Neural progenitor cell (in vitro differentiated cells): ENCODE measurements at regions not wholly inside any gene's neighbourhood (a gene's known extent, or its start where the extent isn't known, plus 50 kb on each side); places are given as distances from the start of the nearest gene placed in this dataset.
"Not testable (repeated sequence)": the region's sequence is repeated elsewhere in the genome, so short reads cannot be mapped to it uniquely, and the experiment has no call there.

Experiments
- DNase-seq: peaks from one replicate; pipeline ENCODE4 v3.0.0-alpha.2; 2016; ENCODE audit warnings: low spot score
- H2AFZ ChIP-seq: fragments of 200-600 bp; sonication (generic); replicated peaks from 2 replicates; pipeline ENCODE4 v1.6.1; 2016; ENCODE audit warnings: antibody characterized with exemption
- H3F3A ChIP-seq: fragments of 200-600 bp; sonication (generic); 2 replicates; pipeline ENCODE4 v1.6.1; 2016; ENCODE audit warnings: antibody characterized with exemption, low read depth
- H3K27ac ChIP-seq: fragments of 200-600 bp; sonication (generic); 2 replicates; pipeline ENCODE4 v1.5.1; 2016; ENCODE audit warnings: mild to moderate bottlenecking
- H3K27me3 ChIP-seq: fragments of 200-600 bp; sonication (generic); 2 replicates; pipeline ENCODE4 v1.6.1; 2016; ENCODE audit warnings: mild to moderate bottlenecking, moderate library complexity
- H3K36me3 ChIP-seq: fragments of 200-600 bp; sonication (generic); 2 replicates; pipeline ENCODE4 v1.5.1; 2016
- H3K4me1 ChIP-seq: fragments of 200-600 bp; sonication (generic); 2 replicates; pipeline ENCODE4 v1.6.1; 2016; ENCODE audit warnings: mixed run types
- H3K4me2 ChIP-seq: fragments of 200-600 bp; sonication (generic); 2 replicates; pipeline ENCODE4 v1.6.1; 2016
- H3K4me3 ChIP-seq: fragments of 200-600 bp; sonication (generic); 2 replicates; pipeline ENCODE4 v1.5.1; 2016
- H3K79me2 ChIP-seq: fragments of 200-600 bp; sonication (generic); 2 replicates; pipeline ENCODE4 v1.6.1; 2016; ENCODE audit warnings: low read depth
- H3K9ac ChIP-seq: fragments of 200-600 bp; sonication (generic); 2 replicates; pipeline ENCODE4 v1.6.1; 2016
- H3K9me3 ChIP-seq: fragments of 200-600 bp; sonication (generic); 2 replicates; pipeline ENCODE4 v1.5.1; 2016; ENCODE audit warnings: low read depth
- H4K20me1 ChIP-seq: fragments of 200-600 bp; sonication (generic); 2 replicates; pipeline ENCODE4 v1.6.1; 2016; ENCODE audit warnings: low read depth
- H3K27ac Mint-ChIP-seq: 3 replicates; pipeline ENCODE4 v1.8.0; 2021; ENCODE audit warnings: mixed read lengths
- H3K27me3 Mint-ChIP-seq: 2 replicates; pipeline ENCODE4 v1.8.0; 2022; ENCODE audit warnings: low read depth, mild to moderate bottlenecking, inconsistent platforms, moderate library complexity, mixed read lengths; ENCODE audit not compliant: insufficient read depth
- H3K36me3 Mint-ChIP-seq: 3 replicates; pipeline ENCODE4 v1.8.0; 2021; ENCODE audit warnings: mixed read lengths
- H3K4me1 Mint-ChIP-seq: 3 replicates; pipeline ENCODE4 v1.8.0; 2021; ENCODE audit warnings: mixed read lengths
- H3K4me3 Mint-ChIP-seq: 3 replicates; pipeline ENCODE4 v1.8.0; 2021; ENCODE audit warnings: mild to moderate bottlenecking, moderate library complexity, mixed read lengths
- H3K9me3 Mint-ChIP-seq: 3 replicates; pipeline ENCODE4 v1.8.0; 2020; ENCODE audit warnings: mixed read lengths
- EZH2 ChIP-seq: fragments of 200-600 bp; sonication (generic); IDR thresholded peaks from 2 replicates; pipeline ENCODE4 v1.6.1; 2017; ENCODE audit warnings: antibody characterized with exemption, mild to moderate bottlenecking, moderate library complexity
- EZH2phosphoT487 ChIP-seq: fragments of 200-600 bp; sonication (generic); IDR thresholded peaks from 2 replicates; pipeline ENCODE4 v1.6.1; 2017; ENCODE audit warnings: antibody characterized with exemption
- TF ChIP-seq, protein P1 (sequence below): fragments of 200-600 bp; sonication (generic); IDR thresholded peaks from 2 replicates; pipeline ENCODE4 v1.5.1; 2017; ENCODE audit warnings: antibody characterized with exemption, mild to moderate bottlenecking

DNA sequence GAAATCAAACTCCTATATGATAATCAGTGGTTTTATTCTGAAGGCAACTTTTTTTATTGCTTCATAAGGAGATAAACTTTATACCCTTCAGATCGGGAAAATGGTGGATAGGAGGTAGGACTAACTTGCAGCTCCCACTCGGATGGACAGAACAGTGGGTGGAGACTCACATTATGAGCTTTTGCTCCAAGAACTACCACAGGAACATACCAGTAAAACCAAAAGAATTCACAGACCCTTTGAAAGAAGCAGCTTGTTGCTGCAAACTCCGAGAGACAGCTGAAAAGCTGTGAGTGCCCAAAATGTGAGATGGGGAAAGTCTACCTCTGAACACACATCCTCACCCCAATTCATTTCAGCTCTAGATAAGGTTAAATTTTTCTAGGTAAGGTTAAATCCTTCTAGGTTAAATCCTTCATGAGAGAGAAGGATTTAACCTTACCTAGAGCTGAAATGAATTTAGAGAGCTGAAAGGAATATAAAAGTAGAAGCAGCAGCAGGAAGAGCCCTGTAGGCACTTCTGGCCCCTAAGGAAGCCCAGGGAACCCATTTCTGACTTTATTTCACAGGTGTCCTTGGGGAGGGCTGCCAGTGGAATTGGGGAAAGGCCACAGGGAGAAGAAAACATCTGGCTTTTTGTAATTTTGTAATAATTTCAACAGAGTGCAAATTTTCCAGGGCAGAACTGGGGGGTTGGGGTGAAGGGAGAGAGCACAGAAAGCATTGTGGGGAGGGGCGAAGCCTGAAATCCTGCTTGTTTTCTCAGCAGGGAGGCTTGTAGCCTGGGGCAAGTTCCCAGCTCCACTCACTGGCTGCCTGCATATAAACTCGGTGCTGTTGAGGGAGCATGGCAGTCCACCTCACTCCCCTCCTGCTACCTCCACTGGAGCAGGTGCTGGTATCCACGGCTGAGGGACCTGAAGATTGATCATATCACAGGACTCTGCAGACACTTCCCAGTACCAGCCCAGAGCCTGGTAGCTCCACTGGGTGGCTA, 65.9 kb upstream of the HCRTR2 start:
- Mint-ChIP-seq H3K27me3 (no peaks in the 10 kb centered on the region), H3K9me3 (peaks cover 6% of the 10 kb centered on the region), H3K4me1 (peaks cover 5% of the 10 kb centered on the region), H3K27ac (no peak overlapping the region), H3K4me3 (no peak overlapping the region), H3K36me3 (no peaks in the 10 kb centered on the region)
- no peak for TF ChIP-seq EZH2phosphoT487
- TF ChIP-seq, protein P1, sequence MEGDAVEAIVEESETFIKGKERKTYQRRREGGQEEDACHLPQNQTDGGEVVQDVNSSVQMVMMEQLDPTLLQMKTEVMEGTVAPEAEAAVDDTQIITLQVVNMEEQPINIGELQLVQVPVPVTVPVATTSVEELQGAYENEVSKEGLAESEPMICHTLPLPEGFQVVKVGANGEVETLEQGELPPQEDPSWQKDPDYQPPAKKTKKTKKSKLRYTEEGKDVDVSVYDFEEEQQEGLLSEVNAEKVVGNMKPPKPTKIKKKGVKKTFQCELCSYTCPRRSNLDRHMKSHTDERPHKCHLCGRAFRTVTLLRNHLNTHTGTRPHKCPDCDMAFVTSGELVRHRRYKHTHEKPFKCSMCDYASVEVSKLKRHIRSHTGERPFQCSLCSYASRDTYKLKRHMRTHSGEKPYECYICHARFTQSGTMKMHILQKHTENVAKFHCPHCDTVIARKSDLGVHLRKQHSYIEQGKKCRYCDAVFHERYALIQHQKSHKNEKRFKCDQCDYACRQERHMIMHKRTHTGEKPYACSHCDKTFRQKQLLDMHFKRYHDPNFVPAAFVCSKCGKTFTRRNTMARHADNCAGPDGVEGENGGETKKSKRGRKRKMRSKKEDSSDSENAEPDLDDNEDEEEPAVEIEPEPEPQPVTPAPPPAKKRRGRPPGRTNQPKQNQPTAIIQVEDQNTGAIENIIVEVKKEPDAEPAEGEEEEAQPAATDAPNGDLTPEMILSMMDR, result no peak
- no peak for TF ChIP-seq EZH2
- Histone ChIP-seq H2AFZ (peak overlapping the region; percentile 79), H4K20me1 (no peaks in the 10 kb centered on the region), H3K27ac (no peak overlapping the region), H3K4me3 (no peak overlapping the region), H3K9ac (no peak overlapping the region), H3K4me1 (no peaks in the 10 kb centered on the region), H3K27me3 (no peaks in the 10 kb centered on the region), H3K9me3 (no peaks in the 10 kb centered on the region), H3K79me2 (no peaks in the 10 kb centered on the region), H3K36me3 (no peaks in the 10 kb centered on the region), H3F3A (no peaks in the 10 kb centered on the region), H3K4me2 (no peak overlapping the region)
- DNase-seq, result peak; percentile 4

DNA sequence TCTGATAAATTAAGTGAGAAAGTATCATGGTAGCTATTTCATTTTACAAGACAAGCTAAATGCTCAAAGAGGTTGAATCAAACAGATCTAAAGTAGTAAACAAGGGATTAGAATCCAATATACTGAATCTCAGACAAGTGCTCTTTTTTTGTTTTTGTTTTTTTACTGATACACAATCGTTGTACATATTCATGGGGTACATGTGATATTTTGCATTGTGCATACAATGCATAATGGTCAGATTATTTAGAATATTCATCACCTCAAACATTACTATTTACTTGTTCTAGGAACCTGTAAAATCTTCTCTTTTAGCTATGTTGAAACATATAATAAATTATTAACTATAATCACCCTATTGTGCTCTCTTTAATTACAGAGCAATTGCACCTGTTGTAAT, 57.0 kb upstream of the HCRTR2 start:
- H3K4me3 ChIP-seq, result no peak overlapping the region
- H3K9me3 Mint-ChIP-seq, result peaks cover 3% of the 10 kb centered on the region
- TF ChIP-seq EZH2phosphoT487, result no peak
- TF ChIP-seq, protein P1, result no peak
- no peak for TF ChIP-seq EZH2
- H3K4me2 ChIP-seq, result no peak overlapping the region
- no peaks in the 10 kb centered on the region for H3K9me3 ChIP-seq
- H3K27me3 ChIP-seq, result no peaks in the 10 kb centered on the region
- no peak overlapping the region for H3K27ac Mint-ChIP-seq
- no peaks in the 10 kb centered on the region for H4K20me1 ChIP-seq
- no peaks in the 10 kb centered on the region for H3K79me2 ChIP-seq
- no peaks in the 10 kb centered on the region for H3K4me1 ChIP-seq
- H3K27ac ChIP-seq, result no peak overlapping the region
- no peaks in the 10 kb centered on the region for H3K27me3 Mint-ChIP-seq
- no peak for DNase-seq
- H2AFZ ChIP-seq, result no peak overlapping the region
- no peak overlapping the region for H3K4me3 Mint-ChIP-seq
- no peaks in the 10 kb centered on the region for H3K4me1 Mint-ChIP-seq
- H3K9ac ChIP-seq, result no peak overlapping the region
- no peaks in the 10 kb centered on the region for H3F3A ChIP-seq
- no peaks in the 10 kb centered on the region for H3K36me3 Mint-ChIP-seq
- H3K36me3 ChIP-seq, result no peaks in the 10 kb centered on the region

DNA sequence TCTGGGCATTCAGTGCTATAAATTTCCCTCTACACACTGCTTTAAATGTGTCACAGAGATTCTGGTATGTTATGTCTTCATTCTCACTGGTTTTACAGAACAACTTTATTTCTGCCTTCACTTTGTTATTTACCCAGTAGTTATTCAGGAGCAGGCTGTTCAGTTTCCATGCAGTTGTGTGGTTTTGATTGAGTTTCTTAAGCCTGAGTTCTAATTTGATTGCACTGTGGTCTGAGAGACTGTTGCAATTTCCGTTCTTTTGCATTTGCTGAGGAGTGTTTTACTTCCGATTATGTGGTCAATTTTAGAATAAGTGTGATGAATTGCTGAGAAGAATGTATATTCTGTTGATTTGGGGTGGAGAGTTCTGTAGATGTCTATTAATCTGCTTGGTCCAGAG, 50.1 kb upstream of the HCRTR2 start:
- not testable (repeated sequence) for H3K27ac Mint-ChIP-seq, H3K27me3 ChIP-seq, H3K79me2 ChIP-seq

More for the DNA sequence above, 50.1 kb upstream of the HCRTR2 start:
- not testable (repeated sequence) for H3K4me2 ChIP-seq, H4K20me1 ChIP-seq, H3K9me3 ChIP-seq, H3K4me3 Mint-ChIP-seq, H2AFZ ChIP-seq, H3K36me3 ChIP-seq, H3K4me3 ChIP-seq, H3K4me1 Mint-ChIP-seq, H3K27ac ChIP-seq, H3F3A ChIP-seq, H3K36me3 Mint-ChIP-seq, DNase-seq, H3K4me1 ChIP-seq, H3K9ac ChIP-seq, H3K27me3 Mint-ChIP-seq
- H3K9me3 Mint-ChIP-seq, result peaks cover 17% of the 10 kb centered on the region
